GM23338 (cell line): ENCODE measurements at regions not wholly inside any gene's neighbourhood (a gene's known extent, or its start where the extent isn't known, plus 50 kb on each side); places are given as distances from the start of the nearest gene placed in this dataset.

Experiments
- ATAC-seq: fragments of 200-7000 bp; cut with Tn5 transposase; 3 replicates; pipeline ENCODE4 v1.9.1; 2020
- DNase-seq: peaks from one replicate; pipeline ENCODE4 v3.0.0-alpha.2; 2015; ENCODE audit warnings: low spot score
- H2AFZ ChIP-seq: fragments of 200-600 bp; sonication (generic); 2 replicates; pipeline ENCODE4 v1.8.0; 2016; ENCODE audit warnings: antibody characterized with exemption, mild to moderate bottlenecking, moderate library complexity
- H3F3A ChIP-seq: fragments of 200-600 bp; sonication (generic); replicated peaks from 2 replicates; pipeline ENCODE4 v1.8.0; 2017; ENCODE audit warnings: antibody characterized with exemption, mixed run types, low read depth
- H3K27ac ChIP-seq: fragments of 200-600 bp; sonication (generic); 2 replicates; pipeline ENCODE4 v1.6.1; 2016; ENCODE audit warnings: low read depth
- H3K27me3 ChIP-seq: fragments of 200-600 bp; sonication (generic); 2 replicates; pipeline ENCODE4 v1.8.0; 2016; ENCODE audit warnings: mild to moderate bottlenecking, mixed run types, moderate library complexity; ENCODE audit not compliant: insufficient read depth
- H3K36me3 ChIP-seq: fragments of 200-600 bp; sonication (generic); 2 replicates; pipeline ENCODE4 v1.8.0; 2016; ENCODE audit warnings: mild to moderate bottlenecking; ENCODE audit not compliant: insufficient read depth
- H3K4me1 ChIP-seq: fragments of 200-600 bp; sonication (generic); 2 replicates; pipeline ENCODE4 v1.8.0; 2016; ENCODE audit warnings: mild to moderate bottlenecking, moderate library complexity; ENCODE audit not compliant: insufficient read depth
- H3K4me2 ChIP-seq: fragments of 200-600 bp; sonication (generic); 2 replicates; pipeline ENCODE4 v1.7.1; 2017; ENCODE audit warnings: mixed run types
- H3K4me3 ChIP-seq: fragments of 200-600 bp; sonication (generic); 2 replicates; pipeline ENCODE4 v1.6.1; 2016; ENCODE audit warnings: mixed run types
- H3K79me2 ChIP-seq: fragments of 200-600 bp; sonication (generic); replicated peaks from 2 replicates; pipeline ENCODE4 v1.8.0; 2017; ENCODE audit warnings: mild to moderate bottlenecking; ENCODE audit not compliant: insufficient read depth
- H3K9me2 ChIP-seq: fragments of 200-600 bp; sonication (generic); 2 replicates; pipeline ENCODE4 v1.8.0; 2017; ENCODE audit not compliant: insufficient read depth
- H4K20me1 ChIP-seq: fragments of 200-600 bp; sonication (generic); replicated peaks from 2 replicates; pipeline ENCODE4 v1.8.0; 2017; ENCODE audit warnings: mild to moderate bottlenecking; ENCODE audit not compliant: insufficient read depth
- H3K27ac Mint-ChIP-seq: 2 replicates; pipeline ENCODE4 v1.8.0; 2020; ENCODE audit warnings: inconsistent platforms, mild to moderate bottlenecking, moderate library complexity, mixed read lengths
- H3K27me3 Mint-ChIP-seq: 3 replicates; pipeline ENCODE4 v1.8.0; 2022; ENCODE audit warnings: low read depth, mild to moderate bottlenecking, moderate library complexity, mixed read lengths, inconsistent platforms; ENCODE audit not compliant: insufficient read depth, poor library complexity
- H3K36me3 Mint-ChIP-seq: 3 replicates; pipeline ENCODE4 v1.8.0; 2021; ENCODE audit warnings: low read depth, mild to moderate bottlenecking, inconsistent platforms, moderate library complexity, mixed read lengths
- H3K4me1 Mint-ChIP-seq: 3 replicates; pipeline ENCODE4 v1.8.0; 2020; ENCODE audit warnings: mild to moderate bottlenecking, inconsistent platforms, mixed read lengths
- H3K4me3 Mint-ChIP-seq: 3 replicates; pipeline ENCODE4 v1.8.0; 2021; ENCODE audit warnings: moderate library complexity, mild to moderate bottlenecking, inconsistent platforms, mixed read lengths
- H3K9me3 Mint-ChIP-seq: 3 replicates; pipeline ENCODE4 v1.8.0; 2020; ENCODE audit warnings: moderate library complexity, mild to moderate bottlenecking, inconsistent platforms, mixed read lengths
- CREB1 ChIP-seq: fragments of 250-450 bp; sonication (Bioruptor Pico); IDR thresholded peaks from 2 replicates; pipeline ENCODE4 v1.5.0; 2020; ENCODE audit warnings: low read depth, mild to moderate bottlenecking, moderate library complexity
- CTCF ChIP-seq, 2 experiments: fragments of 200-600 bp in 1 of 2; sonication (generic) in 1 of 2; conservative IDR thresholded peaks; 2 replicates each; pipeline versions ENCODE4 v1.5.1 to v1.6.1; 2016 to 2017; ENCODE audit warnings: antibody characterized with exemption in 2 of 2, low read depth in 2 of 2, mild to moderate bottlenecking in 2 of 2, moderate library complexity in 1 of 2
- ETS1 ChIP-seq: IDR thresholded peaks from 2 replicates; pipeline ENCODE4 v1.6.1; 2016; ENCODE audit warnings: antibody characterized with exemption
- EZH2 ChIP-seq: fragments of 200-600 bp; sonication (generic); IDR thresholded peaks from one replicate; pipeline ENCODE4 v1.8.0; 2017; ENCODE audit warnings: antibody characterized with exemption, mild to moderate bottlenecking, low read depth; ENCODE audit not compliant: unreplicated experiment
- EZH2phosphoT487 ChIP-seq: fragments of 200-600 bp; sonication (generic); IDR thresholded peaks from one replicate; pipeline ENCODE4 v1.8.1; 2018; ENCODE audit warnings: antibody characterized with exemption; ENCODE audit not compliant: unreplicated experiment
- JUNB ChIP-seq: IDR thresholded peaks from one replicate; pipeline ENCODE4 v1.6.1; 2016; ENCODE audit warnings: antibody characterized with exemption; ENCODE audit not compliant: unreplicated experiment
- NANOG ChIP-seq: IDR thresholded peaks from 2 replicates; pipeline ENCODE4 v1.6.1; 2016; ENCODE audit warnings: antibody characterized with exemption, borderline replicate concordance
- STAT1 ChIP-seq: IDR thresholded peaks from one replicate; pipeline ENCODE4 v1.6.1; 2016; ENCODE audit warnings: antibody characterized with exemption; ENCODE audit not compliant: unreplicated experiment
- ZNF331 ChIP-seq: fragments of 250-450 bp; sonication (Bioruptor Pico); IDR thresholded peaks from 2 replicates; pipeline ENCODE4 v1.5.0; 2020; ENCODE audit warnings: low read depth, mild to moderate bottlenecking, moderate library complexity
- TF ChIP-seq, protein P1 (sequence below): fragments of 250-450 bp; sonication (Bioruptor Pico); IDR thresholded peaks from 2 replicates; pipeline ENCODE4 v1.5.0; 2020; ENCODE audit warnings: mild to moderate bottlenecking, moderate library complexity

GRCh38 chr7:22645418-22646181 lies 81.4 kb upstream of the IL6 start (continued):
- TF ChIP-seq, protein P1, sequence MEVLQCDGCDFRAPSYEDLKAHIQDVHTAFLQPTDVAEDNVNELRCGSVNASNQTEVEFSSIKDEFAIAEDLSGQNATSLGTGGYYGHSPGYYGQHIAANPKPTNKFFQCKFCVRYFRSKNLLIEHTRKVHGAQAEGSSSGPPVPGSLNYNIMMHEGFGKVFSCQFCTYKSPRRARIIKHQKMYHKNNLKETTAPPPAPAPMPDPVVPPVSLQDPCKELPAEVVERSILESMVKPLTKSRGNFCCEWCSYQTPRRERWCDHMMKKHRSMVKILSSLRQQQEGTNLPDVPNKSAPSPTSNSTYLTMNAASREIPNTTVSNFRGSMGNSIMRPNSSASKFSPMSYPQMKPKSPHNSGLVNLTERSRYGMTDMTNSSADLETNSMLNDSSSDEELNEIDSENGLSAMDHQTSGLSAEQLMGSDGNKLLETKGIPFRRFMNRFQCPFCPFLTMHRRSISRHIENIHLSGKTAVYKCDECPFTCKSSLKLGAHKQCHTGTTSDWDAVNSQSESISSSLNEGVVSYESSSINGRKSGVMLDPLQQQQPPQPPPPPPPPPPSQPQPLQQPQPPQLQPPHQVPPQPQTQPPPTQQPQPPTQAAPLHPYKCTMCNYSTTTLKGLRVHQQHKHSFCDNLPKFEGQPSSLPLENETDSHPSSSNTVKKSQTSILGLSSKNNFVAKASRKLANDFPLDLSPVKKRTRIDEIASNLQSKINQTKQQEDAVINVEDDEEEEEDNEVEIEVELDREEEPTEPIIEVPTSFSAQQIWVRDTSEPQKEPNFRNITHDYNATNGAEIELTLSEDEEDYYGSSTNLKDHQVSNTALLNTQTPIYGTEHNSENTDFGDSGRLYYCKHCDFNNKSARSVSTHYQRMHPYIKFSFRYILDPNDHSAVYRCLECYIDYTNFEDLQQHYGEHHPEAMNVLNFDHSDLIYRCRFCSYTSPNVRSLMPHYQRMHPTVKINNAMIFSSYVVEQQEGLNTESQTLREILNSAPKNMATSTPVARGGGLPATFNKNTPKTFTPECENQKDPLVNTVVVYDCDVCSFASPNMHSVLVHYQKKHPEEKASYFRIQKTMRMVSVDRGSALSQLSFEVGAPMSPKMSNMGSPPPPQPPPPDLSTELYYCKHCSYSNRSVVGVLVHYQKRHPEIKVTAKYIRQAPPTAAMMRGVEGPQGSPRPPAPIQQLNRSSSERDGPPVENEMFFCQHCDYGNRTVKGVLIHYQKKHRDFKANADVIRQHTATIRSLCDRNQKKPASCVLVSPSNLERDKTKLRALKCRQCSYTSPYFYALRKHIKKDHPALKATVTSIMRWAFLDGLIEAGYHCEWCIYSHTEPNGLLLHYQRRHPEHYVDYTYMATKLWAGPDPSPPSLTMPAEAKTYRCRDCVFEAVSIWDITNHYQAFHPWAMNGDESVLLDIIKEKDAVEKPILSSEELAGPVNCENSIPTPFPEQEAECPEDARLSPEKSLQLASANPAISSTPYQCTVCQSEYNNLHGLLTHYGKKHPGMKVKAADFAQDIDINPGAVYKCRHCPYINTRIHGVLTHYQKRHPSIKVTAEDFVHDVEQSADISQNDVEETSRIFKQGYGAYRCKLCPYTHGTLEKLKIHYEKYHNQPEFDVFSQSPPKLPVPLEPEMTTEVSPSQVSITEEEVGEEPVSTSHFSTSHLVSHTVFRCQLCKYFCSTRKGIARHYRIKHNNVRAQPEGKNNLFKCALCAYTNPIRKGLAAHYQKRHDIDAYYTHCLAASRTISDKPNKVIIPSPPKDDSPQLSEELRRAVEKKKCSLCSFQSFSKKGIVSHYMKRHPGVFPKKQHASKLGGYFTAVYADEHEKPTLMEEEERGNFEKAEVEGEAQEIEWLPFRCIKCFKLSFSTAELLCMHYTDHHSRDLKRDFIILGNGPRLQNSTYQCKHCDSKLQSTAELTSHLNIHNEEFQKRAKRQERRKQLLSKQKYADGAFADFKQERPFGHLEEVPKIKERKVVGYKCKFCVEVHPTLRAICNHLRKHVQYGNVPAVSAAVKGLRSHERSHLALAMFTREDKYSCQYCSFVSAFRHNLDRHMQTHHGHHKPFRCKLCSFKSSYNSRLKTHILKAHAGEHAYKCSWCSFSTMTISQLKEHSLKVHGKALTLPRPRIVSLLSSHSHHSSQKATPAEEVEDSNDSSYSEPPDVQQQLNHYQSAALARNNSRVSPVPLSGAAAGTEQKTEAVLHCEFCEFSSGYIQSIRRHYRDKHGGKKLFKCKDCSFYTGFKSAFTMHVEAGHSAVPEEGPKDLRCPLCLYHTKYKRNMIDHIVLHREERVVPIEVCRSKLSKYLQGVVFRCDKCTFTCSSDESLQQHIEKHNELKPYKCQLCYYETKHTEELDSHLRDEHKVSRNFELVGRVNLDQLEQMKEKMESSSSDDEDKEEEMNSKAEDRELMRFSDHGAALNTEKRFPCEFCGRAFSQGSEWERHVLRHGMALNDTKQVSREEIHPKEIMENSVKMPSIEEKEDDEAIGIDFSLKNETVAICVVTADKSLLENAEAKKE: no peak
- TF ChIP-seq STAT1 (no peak), CREB1 (CRISPR knock-in tag) (no peak), ETS1 (no peak)

- H3K4me1 ChIP-seq: no peaks in the 10 kb centered on the region
- H3K27ac Mint-ChIP-seq: no peak overlapping the region
- H4K20me1 ChIP-seq: no peaks in the 10 kb centered on the region
- no peaks in the 10 kb centered on the region for H3K27me3 ChIP-seq
- no peaks in the 10 kb centered on the region for H3F3A ChIP-seq
- peaks cover 59% of the 10 kb centered on the region for H3K9me3 Mint-ChIP-seq
- peaks cover 17% of the 10 kb centered on the region for H3K36me3 ChIP-seq
- H2AFZ ChIP-seq: no peak overlapping the region
- no peak overlapping the region for H3K4me3 ChIP-seq
- DNase-seq (no peak), ATAC-seq (no peak)
- no peak overlapping the region for H3K4me3 Mint-ChIP-seq
- H3K4me2 ChIP-seq: no peak overlapping the region
- H3K4me1 Mint-ChIP-seq: no peaks in the 10 kb centered on the region
- no peaks in the 10 kb centered on the region for H3K9me2 ChIP-seq
- peaks cover 36% of the 10 kb centered on the region; the same call in 2 of the 3 replicates for H3K36me3 Mint-ChIP-seq
- H3K27me3 Mint-ChIP-seq: no peaks in the 10 kb centered on the region
- H3K27ac ChIP-seq: no peak overlapping the region
- no peaks in the 10 kb centered on the region for H3K79me2 ChIP-seq
- TF ChIP-seq ETS1 (no peak), NANOG (no peak), JUNB (no peak), EZH2 (no peak), CTCF (conservative IDR thresholded peaks at IDR 0.05; ENCODE audit: low read depth in 2 of 2) (no peak), STAT1 (no peak), EZH2phosphoT487 (no peak), CREB1 (CRISPR knock-in tag) (no peak), ZNF331 (CRISPR knock-in tag) (no peak)
Observed at GRCh38 chr7:22642454-22642853, 84.5 kb upstream of the IL6 start.
